Gastrocnemius medialis (tissue), 4 donors: ENCODE measurements at regions not wholly inside any gene's neighbourhood (a gene's known extent, or its start where the extent isn't known, plus 50 kb on each side); places are given as distances from the start of the nearest gene placed in this dataset.

Source experiments
- CTCF ChIP-seq, 5 experiments: fragments of 450-650 bp in 3 of 5; fragments of 200-600 bp in 2 of 5; sonication (generic) in 2 of 5; IDR thresholded peaks in 4 of 5; conservative IDR thresholded peaks in 1 of 5; 1 replicate in 4 of 5; 2 replicates in 1 of 5; pipeline ENCODE4 v1.5.1; 2016 to 2019; ENCODE audit warnings: antibody characterized with exemption in 5 of 5, mild to moderate bottlenecking in 3 of 5, moderate library complexity in 3 of 5
- POLR2A ChIP-seq, 2 donors: fragments of 450-650 bp; IDR thresholded peaks; one replicate each; pipeline ENCODE4 v1.6.1; 2017; ENCODE audit warnings: antibody characterized with exemption in 2 of 2, mild to moderate bottlenecking in 2 of 2, moderate library complexity in 2 of 2

GRCh38 chr5:175284806-175285205 lies 159.2 kb downstream of the DRD1 start:
- no peak for TF ChIP-seq POLR2A (IDR thresholded peaks at IDR 0.05)
- TF ChIP-seq CTCF (IDR thresholded peaks at IDR 0.05 in 4 of 5, conservative IDR thresholded peaks at IDR 0.05 in 1 of 5): no peak
